Activated CD4-positive, CD25-positive, alpha-beta regulatory T cell (primary cell): ENCODE measurements at regions not wholly inside any gene's neighbourhood (a gene's known extent, or its start where the extent isn't known, plus 50 kb on each side); places are given as distances from the start of the nearest gene placed in this dataset.

ENCODE experiments used
- DNase-seq, 4 experiments: peaks; one replicate each; lab custom pipeline; 2025; lab: John Stamatoyannopoulos, UW

GRCh38 chr5:174235221-174236011 is 189.9 kb downstream of the NSG2 start:
- DNase-seq = no peak

- no peak for DNase-seq
These were observed 190.6 kb downstream of the NSG2 start for GRCh38 chr5:174236070-174236469.

GRCh38 chr5:174239718-174240117 is 194.2 kb downstream of the NSG2 start:
- no peak for DNase-seq

- DNase-seq = no peak
These were observed 197.1 kb downstream of the NSG2 start for GRCh38 chr5:174242573-174242972.

GRCh38 chr5:174243904-174244303 is 198.4 kb downstream of the NSG2 start:
- no peak for DNase-seq

- no peak for DNase-seq
These were observed 200.1 kb downstream of the NSG2 start for GRCh38 chr5:174245516-174246075.

- no peak for DNase-seq
These were observed 201.2 kb downstream of the NSG2 start for GRCh38 chr5:174246743-174247142.

GRCh38 chr5:174247301-174247700 is 201.8 kb downstream of the NSG2 start:
- no peak for DNase-seq

GRCh38 chr5:174251305-174252000 is 205.9 kb downstream of the NSG2 start:
- no peak for DNase-seq

GRCh38 chr5:174252121-174252520 is 206.6 kb downstream of the NSG2 start:
- DNase-seq = no peak

- no peak for DNase-seq
These were observed 214.4 kb downstream of the NSG2 start for GRCh38 chr5:174259696-174260420.

- no peak for DNase-seq
These were observed 225.8 kb downstream of the NSG2 start for GRCh38 chr5:174271316-174271715.

GRCh38 chr5:174272671-174273070 is 227.2 kb downstream of the NSG2 start:
- no peak for DNase-seq

GRCh38 chr5:174273325-174273724 is 227.8 kb downstream of the NSG2 start:
- no peak for DNase-seq

GRCh38 chr5:174275959-174276358 is 230.5 kb downstream of the NSG2 start:
- no peak for DNase-seq

GRCh38 chr5:174281089-174281760 is 235.7 kb downstream of the NSG2 start:
- no peak for DNase-seq

GRCh38 chr5:174281855-174282254 is 236.3 kb downstream of the NSG2 start:
- no peak for DNase-seq

GRCh38 chr5:174282391-174282790 is 236.9 kb downstream of the NSG2 start:
- no peak for DNase-seq

- no peak for DNase-seq
These were observed 237.9 kb downstream of the NSG2 start for GRCh38 chr5:174283211-174284005.

- no peak for DNase-seq
These were observed 239.4 kb downstream of the NSG2 start for GRCh38 chr5:174284873-174285272.

GRCh38 chr5:174287761-174288160 is 242.3 kb downstream of the NSG2 start:
- DNase-seq = no peak
